Naive B cell (primary cell): ENCODE measurements at regions not wholly inside any gene's neighbourhood (a gene's known extent, or its start where the extent isn't known, plus 50 kb on each side); places are given as distances from the start of the nearest gene placed in this dataset.
"Not testable (repeated sequence)": the region's sequence is repeated elsewhere in the genome, so short reads cannot be mapped to it uniquely, and the experiment has no call there.

Experiments used
- ATAC-seq, 2 donors: fragments of 150-1000 bp; cut with Tn5 transposase; 2 replicates each; pipeline ENCODE4 v1.10.0; 2021; ENCODE audit warnings: low read depth in 2 of 2, mild to moderate bottlenecking in 2 of 2, moderate library complexity in 2 of 2
- DNase-seq: peaks from one replicate; pipeline ENCODE4 v3.0.0; 2022
- H3K27ac Mint-ChIP-seq, 6 donors: one replicate each; pipeline ENCODE4 v1.8.0; 2020 to 2022; ENCODE audit warnings: mild to moderate bottlenecking in 6 of 6, mixed read lengths in 6 of 6, moderate library complexity in 5 of 6, inconsistent platforms in 2 of 6
- H3K27me3 Mint-ChIP-seq, 3 donors: one replicate each; pipeline ENCODE4 v1.8.0; 2021 to 2022; ENCODE audit warnings: mixed read lengths in 3 of 3, mild to moderate bottlenecking in 1 of 3
- H3K36me3 Mint-ChIP-seq, 2 donors: one replicate each; pipeline ENCODE4 v1.8.0; 2020 to 2022; ENCODE audit warnings: mixed read lengths in 2 of 2, inconsistent platforms in 1 of 2, mild to moderate bottlenecking in 1 of 2
- H3K4me1 Mint-ChIP-seq, 3 donors: one replicate each; pipeline ENCODE4 v1.8.0; 2020 to 2022; ENCODE audit warnings: mixed read lengths in 3 of 3, inconsistent platforms in 1 of 3, mild to moderate bottlenecking in 1 of 3, moderate library complexity in 1 of 3
- H3K4me3 Mint-ChIP-seq, 8 donors: one replicate each; pipeline ENCODE4 v1.8.0; 2020 to 2022; ENCODE audit warnings: mild to moderate bottlenecking in 8 of 8, mixed read lengths in 8 of 8, moderate library complexity in 8 of 8, inconsistent platforms in 2 of 8
- H3K9me3 Mint-ChIP-seq, 7 donors: one replicate each; pipeline ENCODE4 v1.8.0; 2020 to 2022; ENCODE audit warnings: mixed read lengths in 7 of 7, mild to moderate bottlenecking in 5 of 7, inconsistent platforms in 2 of 7, moderate library complexity in 1 of 7

DNA sequence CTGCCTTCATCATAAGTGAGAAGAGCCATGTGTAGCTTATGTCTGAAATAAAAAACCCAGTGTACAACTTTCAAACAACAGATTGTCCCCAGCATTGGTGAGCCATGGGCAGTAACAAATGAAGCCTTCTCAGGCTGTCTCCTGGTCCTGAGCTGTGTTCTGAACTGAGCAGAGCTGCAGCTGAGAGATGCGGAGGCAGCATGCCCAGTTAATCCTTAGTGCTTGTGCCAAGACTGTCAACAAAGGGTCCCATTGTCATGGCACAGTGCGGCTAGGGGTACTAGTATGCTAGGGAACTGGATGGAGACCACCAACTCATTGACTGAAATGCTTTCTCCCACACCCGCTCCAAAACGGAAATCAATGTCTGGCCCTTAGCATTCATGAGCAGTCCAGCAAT is 154.3 kb downstream of the RMST start:
- Mint-ChIP-seq H3K27me3 (no peaks in the 10 kb centered on the region), H3K27ac (no peak overlapping the region), H3K4me1 (no peaks in the 10 kb centered on the region), H3K4me3 (no peak overlapping the region), H3K9me3 (peaks cover 0 to 13% (median 5%) of the 10 kb centered on the region in 7 donors), H3K36me3 (no peaks in the 10 kb centered on the region)
- ATAC-seq (no peak), DNase-seq (no peak)

DNA sequence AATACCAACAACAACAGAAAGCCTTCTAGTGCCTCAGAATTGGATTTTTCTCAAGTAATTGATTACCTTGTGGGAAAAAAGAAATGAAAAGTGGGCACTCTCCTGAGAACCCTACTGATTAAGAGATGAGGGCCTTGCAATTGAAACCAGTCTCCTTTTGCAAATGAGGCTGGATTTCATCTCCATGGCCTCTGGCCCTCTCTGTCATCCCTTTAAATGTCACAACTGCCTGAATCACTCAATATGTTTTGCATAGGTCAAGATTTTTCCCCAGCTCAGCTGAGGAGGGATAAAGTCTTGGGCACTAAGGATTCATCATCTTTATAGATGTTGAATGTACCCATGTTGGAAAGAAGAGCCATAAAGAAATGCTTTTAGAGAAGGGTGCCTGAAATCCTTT is 166.4 kb downstream of the RMST start:
- DNase-seq (no peak), ATAC-seq (no peak)
- Mint-ChIP-seq H3K9me3 (peaks cover 0 to 4% (median 0%) of the 10 kb centered on the region in 7 donors), H3K27ac (no peak overlapping the region), H3K36me3 (no peaks in the 10 kb centered on the region), H3K4me3 (no peak overlapping the region), H3K27me3 (no peaks in the 10 kb centered on the region), H3K4me1 (no peaks in the 10 kb centered on the region)

DNA sequence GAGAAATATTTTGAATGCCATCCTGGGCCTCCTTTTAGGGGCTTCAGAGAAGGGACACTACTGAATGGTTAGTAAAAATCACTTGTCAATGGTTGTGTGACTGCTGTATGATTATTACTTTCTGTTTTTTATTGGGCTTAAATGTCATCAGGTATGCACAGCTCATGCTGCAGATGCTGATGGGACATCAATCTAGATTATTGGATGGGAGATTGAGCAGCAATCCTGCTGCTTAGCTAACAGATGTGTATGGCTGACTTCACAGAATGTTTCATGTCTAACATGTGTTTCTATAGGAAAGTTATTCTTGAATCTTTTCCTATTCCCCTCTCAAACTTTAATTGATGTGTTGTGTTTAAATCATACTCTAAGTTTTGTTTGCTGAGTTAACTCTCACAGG is 166.8 kb downstream of the RMST start:
- Mint-ChIP-seq H3K27me3 (no peaks in the 10 kb centered on the region), H3K9me3 (peaks cover 0 to 4% (median 0%) of the 10 kb centered on the region in 7 donors), H3K27ac (no peak overlapping the region), H3K36me3 (no peaks in the 10 kb centered on the region), H3K4me3 (no peak overlapping the region), H3K4me1 (no peaks in the 10 kb centered on the region)
- DNase-seq (no peak), ATAC-seq (no peak)

DNA sequence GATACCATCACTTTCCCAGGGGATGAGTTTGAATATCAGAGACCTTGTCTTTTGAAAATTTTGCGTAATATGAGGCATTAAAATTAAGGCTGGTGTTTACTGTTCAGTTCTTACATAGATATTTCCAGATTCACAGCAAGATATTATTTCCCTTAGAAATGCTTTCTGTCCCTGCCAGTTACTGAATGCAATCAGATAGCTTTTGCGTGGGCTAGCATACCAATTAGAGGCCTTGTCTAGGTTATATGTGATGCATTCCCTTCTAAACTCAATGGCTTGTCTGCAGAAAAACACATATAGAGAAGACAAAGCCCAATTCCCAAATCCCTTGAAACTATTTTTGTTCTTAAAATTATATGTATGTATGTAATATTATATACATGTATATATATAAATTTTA is 167.8 kb downstream of the RMST start:
- no peak for ATAC-seq
- Mint-ChIP-seq H3K27me3 (no peaks in the 10 kb centered on the region), H3K27ac (no peak overlapping the region), H3K36me3 (no peaks in the 10 kb centered on the region), H3K9me3 (peaks cover 0 to 4% (median 3%) of the 10 kb centered on the region in 7 donors), H3K4me3 (no peak overlapping the region), H3K4me1 (no peaks in the 10 kb centered on the region)
- no peak for DNase-seq

DNA sequence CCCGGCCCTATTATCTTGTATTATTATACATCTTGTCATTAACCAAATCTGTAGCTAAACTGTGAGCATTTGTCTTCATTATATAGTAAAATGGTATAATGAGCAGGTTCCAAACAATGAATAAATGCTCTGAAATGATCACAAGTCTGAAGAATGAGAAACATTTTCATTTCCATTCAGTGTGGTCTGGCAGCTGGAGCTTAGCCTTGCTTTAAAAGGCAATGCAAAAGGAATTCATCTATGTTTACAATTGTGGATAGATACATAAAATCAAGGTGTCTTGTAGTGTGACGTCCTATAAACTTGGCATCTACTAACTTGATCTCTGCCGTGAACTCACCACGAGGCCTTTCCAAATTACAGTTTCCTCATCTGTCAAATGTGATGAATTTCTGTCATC is 168.3 kb downstream of the RMST start:
- Mint-ChIP-seq H3K9me3 (peaks cover 0 to 6% (median 3%) of the 10 kb centered on the region in 7 donors), H3K27ac (no peak overlapping the region), H3K27me3 (no peaks in the 10 kb centered on the region), H3K36me3 (no peaks in the 10 kb centered on the region), H3K4me1 (no peaks in the 10 kb centered on the region), H3K4me3 (no peak overlapping the region)
- no peak for DNase-seq
- no peak for ATAC-seq

DNA sequence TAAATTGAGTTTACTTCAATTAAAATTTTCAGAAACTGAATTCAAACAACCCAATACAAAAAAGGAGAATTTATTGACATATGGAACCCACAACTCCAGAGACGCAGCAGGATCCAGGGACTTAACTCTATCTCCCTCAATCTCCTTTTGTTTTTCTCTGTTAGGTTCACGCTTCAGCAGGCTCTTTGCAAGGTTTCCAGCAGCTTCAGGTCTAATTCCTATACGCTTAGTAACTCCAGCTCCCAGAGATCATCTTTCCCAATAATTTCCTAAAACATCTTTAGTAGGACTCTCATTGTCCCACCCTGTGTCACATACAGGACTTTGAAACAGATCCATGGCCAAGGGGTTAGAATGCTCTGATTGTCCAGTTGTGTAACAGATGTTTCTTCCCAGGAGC is 175.2 kb downstream of the RMST start:
- ATAC-seq (no peak), DNase-seq (no peak)
- Mint-ChIP-seq H3K4me3 (no peak overlapping the region), H3K4me1 (no peaks in the 10 kb centered on the region), H3K9me3 (peaks cover 0 to 13% (median 4%) of the 10 kb centered on the region in 7 donors), H3K27me3 (no peaks in the 10 kb centered on the region), H3K27ac (no peak overlapping the region), H3K36me3 (no peaks in the 10 kb centered on the region)

DNA sequence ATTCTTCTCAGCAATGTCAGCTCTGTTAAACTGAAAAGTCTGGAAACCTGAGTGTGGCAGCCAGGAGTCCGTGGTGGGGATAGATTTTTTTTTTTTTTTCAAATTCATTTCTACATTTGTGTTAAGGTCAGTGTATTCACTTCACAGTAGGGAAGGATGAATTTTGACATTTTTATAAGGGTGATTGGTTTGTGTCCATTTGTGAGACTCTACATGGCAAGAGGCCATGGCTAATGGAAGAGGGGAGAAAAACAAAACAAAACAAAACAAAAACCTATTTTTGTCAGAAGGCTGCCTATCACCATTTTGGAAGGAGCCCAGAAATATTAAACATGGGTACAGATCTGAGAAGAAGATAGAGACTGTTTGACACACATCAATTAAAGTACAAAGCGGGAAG is 176.1 kb downstream of the RMST start:
- Mint-ChIP-seq H3K4me1 (no peaks in the 10 kb centered on the region), H3K4me3 (no peak overlapping the region), H3K9me3 (peaks cover 0 to 13% (median 6%) of the 10 kb centered on the region in 7 donors), H3K36me3 (no peaks in the 10 kb centered on the region), H3K27ac (no peak overlapping the region), H3K27me3 (no peaks in the 10 kb centered on the region)
- DNase-seq (no peak), ATAC-seq (no peak)

DNA sequence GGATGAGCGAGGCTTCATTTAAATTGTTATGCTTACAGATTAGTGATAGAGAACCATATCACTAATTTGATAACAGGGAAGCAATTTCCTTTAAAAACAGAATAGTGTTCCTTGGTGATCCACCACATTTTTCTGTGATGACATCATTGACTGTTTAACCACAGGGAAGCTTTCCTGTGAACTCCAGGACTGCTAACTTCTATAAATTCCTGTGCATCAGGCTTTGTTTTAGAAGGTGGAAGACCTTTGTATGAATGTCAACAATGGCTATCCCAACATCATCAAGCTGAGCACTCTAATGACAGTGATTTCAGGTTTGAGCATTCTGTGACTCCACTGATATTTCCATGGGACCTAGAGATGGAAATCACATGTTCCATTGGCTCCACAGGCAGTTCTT is 177.1 kb downstream of the RMST start:
- Mint-ChIP-seq H3K4me1 (no peaks in the 10 kb centered on the region), H3K4me3 (no peak overlapping the region), H3K27ac (no peak overlapping the region), H3K9me3 (peaks cover 0 to 13% (median 6%) of the 10 kb centered on the region in 7 donors), H3K36me3 (no peaks in the 10 kb centered on the region), H3K27me3 (no peaks in the 10 kb centered on the region)
- DNase-seq: no peak
- ATAC-seq: no peak

DNA sequence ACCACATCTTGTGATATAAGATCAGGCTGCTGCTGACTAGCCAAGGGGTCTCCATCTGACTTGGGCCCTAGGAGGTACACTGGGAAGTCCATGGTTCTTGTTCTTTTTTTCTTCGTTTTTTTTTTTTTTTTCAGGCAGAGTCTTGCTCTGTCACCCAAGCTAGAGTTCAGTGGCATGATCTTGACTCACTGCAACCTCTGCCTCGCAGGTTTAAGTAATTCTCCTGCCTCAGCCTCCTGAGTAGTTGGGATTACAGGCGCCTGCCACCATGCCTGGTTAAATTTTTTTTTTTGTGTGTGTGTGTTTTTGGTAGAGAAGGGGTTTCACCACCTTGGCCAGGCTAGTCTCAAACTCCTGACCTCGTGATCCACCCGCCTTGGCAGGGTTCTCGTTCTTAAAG is 178.2 kb downstream of the RMST start:
- DNase-seq (no peak), ATAC-seq (no peak)
- H3K9me3 Mint-ChIP-seq: peaks cover 0 to 13% (median 2%) of the 10 kb centered on the region in 7 donors
- no peak overlapping the region for H3K4me3 Mint-ChIP-seq
- H3K36me3 Mint-ChIP-seq: no peaks in the 10 kb centered on the region
- H3K4me1 Mint-ChIP-seq: no peaks in the 10 kb centered on the region
- no peak overlapping the region for H3K27ac Mint-ChIP-seq
- H3K27me3 Mint-ChIP-seq: no peaks in the 10 kb centered on the region

DNA sequence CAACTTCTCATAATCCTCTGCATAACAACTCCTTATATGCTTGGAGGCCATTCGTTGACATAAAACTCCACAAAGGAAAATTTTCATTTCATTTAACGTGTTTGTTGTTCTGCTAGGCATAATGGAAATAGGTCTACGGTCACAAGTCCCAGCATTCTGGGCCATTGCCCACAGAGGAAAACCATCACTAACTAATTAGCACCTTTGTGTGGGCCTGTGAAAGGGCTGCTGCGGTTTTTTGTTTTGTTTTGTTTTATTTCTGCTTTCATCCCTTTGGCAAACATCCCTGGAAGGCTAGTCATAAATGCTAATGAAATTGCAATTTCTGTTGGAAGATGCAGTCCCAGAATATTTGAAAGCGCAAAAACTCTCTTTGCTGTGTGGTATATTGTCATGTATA is 180.3 kb downstream of the RMST start:
- Mint-ChIP-seq H3K9me3 (peaks cover 0 to 13% (median 2%) of the 10 kb centered on the region in 7 donors), H3K36me3 (no peaks in the 10 kb centered on the region), H3K27ac (no peak overlapping the region), H3K27me3 (no peaks in the 10 kb centered on the region), H3K4me1 (no peaks in the 10 kb centered on the region), H3K4me3 (no peak overlapping the region)
- ATAC-seq: no peak
- no peak for DNase-seq

DNA sequence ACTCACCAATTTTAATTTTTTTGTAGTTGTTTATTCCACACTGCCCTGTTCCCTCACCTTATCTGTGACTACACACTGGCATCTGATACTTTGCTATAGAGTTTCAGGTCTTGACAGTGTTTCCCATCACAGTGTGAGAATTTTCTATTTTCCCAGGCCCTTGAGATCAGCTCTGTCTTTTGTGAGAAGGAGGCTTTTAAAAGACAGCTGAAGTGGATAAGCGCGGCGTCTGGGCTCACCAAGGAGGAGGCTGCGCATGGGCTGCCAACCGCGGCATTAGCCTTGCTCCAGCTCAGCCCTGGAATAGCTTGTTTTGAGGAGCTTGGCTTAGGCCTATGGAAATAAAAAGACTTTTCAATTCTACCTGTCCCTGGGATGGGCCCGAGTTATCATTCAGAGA is 181.3 kb downstream of the RMST start:
- Mint-ChIP-seq H3K9me3 (peaks cover 0 to 13% (median 2%) of the 10 kb centered on the region in 7 donors), H3K36me3 (no peaks in the 10 kb centered on the region), H3K27ac (peak overlapping the region in 1 of 6 donors; percentile 6), H3K4me1 (no peaks in the 10 kb centered on the region), H3K27me3 (no peaks in the 10 kb centered on the region), H3K4me3 (no peak overlapping the region)
- no peak for ATAC-seq
- no peak for DNase-seq

DNA sequence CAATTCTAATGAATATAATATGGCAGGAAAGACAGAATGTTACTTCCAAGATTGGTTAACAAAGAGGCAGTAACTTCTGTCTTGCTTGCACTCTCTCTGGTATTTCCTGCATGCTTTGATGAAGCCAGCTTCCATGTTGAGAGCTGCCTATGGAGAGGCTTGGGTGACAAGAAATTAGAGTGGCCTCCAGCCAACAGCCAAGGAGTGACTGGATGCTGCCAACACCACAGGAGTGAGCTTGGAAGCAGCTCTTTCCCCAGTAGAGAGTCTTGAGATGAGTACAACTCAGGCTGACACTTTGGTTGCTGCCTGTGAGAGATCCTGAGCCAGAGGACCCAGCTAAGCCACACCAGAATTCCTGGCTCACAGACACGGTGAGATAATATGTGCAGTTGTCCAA is 183.1 kb downstream of the RMST start:
- Mint-ChIP-seq H3K27ac (no peak overlapping the region), H3K9me3 (peaks cover 0 to 13% (median 4%) of the 10 kb centered on the region in 7 donors), H3K27me3 (no peaks in the 10 kb centered on the region), H3K36me3 (no peaks in the 10 kb centered on the region), H3K4me3 (no peak overlapping the region), H3K4me1 (no peaks in the 10 kb centered on the region)
- DNase-seq: no peak
- no peak for ATAC-seq

DNA sequence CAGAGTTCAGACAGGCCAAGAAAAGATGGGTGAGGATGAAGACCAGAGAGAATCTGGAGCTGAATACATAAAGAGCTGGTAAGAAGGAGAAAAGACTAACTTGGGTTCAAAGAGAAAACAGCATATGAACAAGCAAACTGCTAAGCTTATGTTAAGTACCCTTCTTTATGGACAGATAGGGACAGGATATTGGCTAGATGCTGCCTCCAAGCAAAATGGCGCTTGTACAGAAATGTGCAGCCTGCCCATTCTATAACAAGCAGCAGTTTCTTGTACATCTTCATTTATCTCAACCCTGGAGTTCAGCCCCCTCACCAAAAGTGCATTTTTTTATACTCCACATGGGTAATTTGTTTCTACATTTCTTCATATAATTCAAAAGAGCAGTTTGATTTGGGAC is 184.5 kb downstream of the RMST start:
- Mint-ChIP-seq H3K36me3 (no peaks in the 10 kb centered on the region), H3K4me3 (peak overlapping the region in 1 of 8 donors; percentile 67), H3K4me1 (no peaks in the 10 kb centered on the region), H3K9me3 (peaks cover 0 to 10% (median 4%) of the 10 kb centered on the region in 7 donors), H3K27me3 (no peaks in the 10 kb centered on the region), H3K27ac (no peak overlapping the region)
- ATAC-seq (no peak), DNase-seq (no peak)

DNA sequence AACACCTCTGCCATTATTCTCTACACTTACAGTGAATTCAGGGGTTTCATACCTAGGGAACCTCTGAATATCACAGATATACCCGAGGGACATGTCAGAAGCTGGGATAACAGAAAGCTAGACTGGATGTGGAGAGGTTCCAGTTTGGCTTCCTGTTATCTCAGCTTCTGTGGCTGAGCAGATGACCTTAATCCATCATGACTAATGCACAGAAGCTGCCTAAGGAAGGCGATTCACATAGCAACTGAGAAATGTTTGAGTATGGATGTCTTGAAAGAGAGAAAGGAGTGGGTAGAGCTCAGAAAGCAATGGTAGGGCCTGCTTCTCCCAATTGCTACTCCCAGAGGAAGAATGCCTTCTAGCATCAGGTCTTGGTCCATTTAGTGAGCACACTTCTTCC is 187.6 kb downstream of the RMST start:
- Mint-ChIP-seq H3K9me3 (peaks cover 0 to 12% (median 0%) of the 10 kb centered on the region in 7 donors), H3K36me3 (no peaks in the 10 kb centered on the region), H3K4me1 (no peaks in the 10 kb centered on the region), H3K4me3 (no peak overlapping the region), H3K27ac (no peak overlapping the region), H3K27me3 (no peaks in the 10 kb centered on the region)
- ATAC-seq: no peak
- no peak for DNase-seq

DNA sequence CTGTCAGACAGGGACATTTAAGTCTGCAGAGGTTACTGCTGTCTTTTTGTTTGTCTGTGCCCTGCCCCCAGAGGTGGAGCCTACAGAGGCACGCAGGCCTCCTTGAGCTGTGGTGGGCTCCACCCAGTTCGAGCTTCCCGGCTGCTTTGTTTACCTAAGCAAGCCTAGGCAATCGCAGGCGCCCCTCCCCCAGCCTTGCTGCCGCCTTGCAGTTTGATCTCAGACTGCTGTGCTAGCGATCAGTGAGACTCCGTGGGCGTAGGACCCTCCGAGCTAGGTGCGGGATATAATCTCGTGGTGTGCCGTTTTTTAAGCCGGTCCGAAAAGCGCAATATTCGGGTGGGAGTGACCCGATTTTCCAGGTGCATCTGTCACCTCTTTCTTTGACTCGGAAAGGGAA is 193.9 kb downstream of the RMST start:
- H3K27me3 Mint-ChIP-seq, ATAC-seq, H3K4me3 Mint-ChIP-seq, H3K27ac Mint-ChIP-seq, H3K36me3 Mint-ChIP-seq, H3K4me1 Mint-ChIP-seq, DNase-seq: not testable (repeated sequence)
- H3K9me3 Mint-ChIP-seq: peaks cover 0 to 11% (median 2%) of the 10 kb centered on the region in 7 donors
